HUES6 (cell line): ENCODE measurements at regions not wholly inside any gene's neighbourhood (a gene's known extent, or its start where the extent isn't known, plus 50 kb on each side); places are given as distances from the start of the nearest gene placed in this dataset.
"Not testable (repeated sequence)": the region's sequence is repeated elsewhere in the genome, so short reads cannot be mapped to it uniquely, and the experiment has no call there.

ENCODE experiments used
- H3K27ac ChIP-seq: 2 replicates; pipeline ENCODE4 v1.7.0; 2013; ENCODE audit warnings: low read depth, mild to moderate bottlenecking, low read length, inconsistent platforms
- H3K27me3 ChIP-seq: 2 replicates; pipeline ENCODE4 v1.6.1; 2013; ENCODE audit warnings: low read length; ENCODE audit not compliant: control insufficient read depth, insufficient read depth
- H3K36me3 ChIP-seq: 2 replicates; pipeline ENCODE4 v1.6.1; 2013; ENCODE audit warnings: low read length; ENCODE audit not compliant: control insufficient read depth, insufficient read depth
- H3K4me1 ChIP-seq: 2 replicates; pipeline ENCODE4 v1.6.1; 2013; ENCODE audit warnings: low read length; ENCODE audit not compliant: control insufficient read depth, insufficient read depth
- H3K4me3 ChIP-seq: 2 replicates; pipeline ENCODE4 v1.5.1; 2013; ENCODE audit warnings: low read depth, low read length
- H3K9ac ChIP-seq: one replicate; pipeline ENCODE4 v1.6.1; 2013; ENCODE audit warnings: mild to moderate bottlenecking, low read length
- H3K9me3 ChIP-seq: 2 replicates; pipeline ENCODE4 v1.6.1; 2013; ENCODE audit warnings: low read depth, low read length; ENCODE audit not compliant: control insufficient read depth, insufficient read depth

DNA sequence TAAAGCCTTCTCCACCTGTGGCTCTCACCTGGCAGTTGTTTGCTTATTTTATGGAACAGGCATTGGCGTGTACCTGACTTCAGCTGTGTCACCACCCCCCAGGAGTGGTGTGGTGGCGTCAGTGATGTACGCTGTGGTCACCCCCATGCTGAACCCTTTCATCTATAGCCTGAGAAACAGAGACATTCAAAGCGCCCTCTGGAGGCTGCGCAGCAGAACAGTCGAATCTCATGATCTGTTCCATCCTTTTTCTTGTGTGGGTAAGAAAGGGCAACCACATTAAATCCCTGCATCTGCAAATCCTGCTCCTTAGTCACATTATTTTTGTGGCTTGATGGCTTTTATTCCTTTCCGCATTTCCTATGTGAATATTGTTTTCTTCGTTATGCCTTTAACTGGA is 672.8 kb upstream of the PCDH9 start:
- H3K27me3 ChIP-seq, H3K9ac ChIP-seq, H3K4me3 ChIP-seq, H3K4me1 ChIP-seq, H3K36me3 ChIP-seq, H3K9me3 ChIP-seq, H3K27ac ChIP-seq: not testable (repeated sequence)

DNA sequence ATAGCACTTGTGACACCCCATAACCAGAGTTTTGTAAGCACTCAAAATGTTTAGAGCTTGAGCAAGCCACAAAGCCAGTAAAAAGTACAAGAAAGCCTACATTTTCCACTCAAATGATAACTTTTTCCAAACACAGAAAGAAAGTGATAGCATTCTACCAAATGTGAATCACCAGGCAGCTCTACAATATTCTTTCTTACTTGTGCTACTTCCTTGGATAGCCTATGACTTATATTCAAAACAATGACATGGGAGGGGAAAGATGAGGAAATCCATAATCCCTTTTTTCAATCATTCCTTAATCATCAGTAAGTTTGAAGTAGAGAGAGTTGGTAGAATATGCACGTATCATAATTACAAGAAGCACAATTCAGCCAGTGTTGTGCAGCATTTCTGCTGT is 650.8 kb upstream of the PCDH9 start:
- H3K4me1 ChIP-seq = no peaks in the 10 kb centered on the region
- H3K36me3 ChIP-seq = no peaks in the 10 kb centered on the region

DNA sequence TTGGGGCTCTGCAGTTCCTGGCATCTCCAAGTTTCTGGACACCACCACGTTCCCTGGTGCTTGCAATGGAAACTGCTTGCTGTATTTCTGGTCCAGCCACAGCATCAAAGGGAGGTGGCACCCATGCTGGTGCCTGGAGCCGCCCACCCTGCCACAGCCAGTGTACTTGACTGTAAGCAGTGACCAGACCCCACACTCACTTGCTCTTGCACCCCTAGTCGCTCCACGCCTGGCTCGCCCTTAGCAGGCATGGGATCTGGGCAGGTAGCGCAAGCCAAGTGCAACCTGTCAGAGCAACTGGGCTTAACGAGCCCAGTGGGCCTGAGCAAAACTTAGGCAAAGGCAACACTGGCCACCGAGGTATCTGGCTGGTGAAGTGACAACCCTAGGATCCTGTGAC is 648.2 kb upstream of the PCDH9 start:
- Histone ChIP-seq H3K9me3 (peaks cover 5% of the 10 kb centered on the region; the same call in 1 of the 2 replicates), H3K27ac (no peak overlapping the region), H3K4me3 (no peak overlapping the region), H3K4me1 (no peaks in the 10 kb centered on the region), H3K27me3 (no peaks in the 10 kb centered on the region), H3K36me3 (no peaks in the 10 kb centered on the region), H3K9ac (no peak overlapping the region)

More for the DNA sequence above, 650.8 kb upstream of the PCDH9 start:
- peaks cover 5% of the 10 kb centered on the region; the same call in 1 of the 2 replicates for H3K9me3 ChIP-seq
- H3K4me3 ChIP-seq = no peak overlapping the region
- H3K9ac ChIP-seq = no peak overlapping the region
- no peak overlapping the region for H3K27ac ChIP-seq
- no peaks in the 10 kb centered on the region for H3K27me3 ChIP-seq

DNA sequence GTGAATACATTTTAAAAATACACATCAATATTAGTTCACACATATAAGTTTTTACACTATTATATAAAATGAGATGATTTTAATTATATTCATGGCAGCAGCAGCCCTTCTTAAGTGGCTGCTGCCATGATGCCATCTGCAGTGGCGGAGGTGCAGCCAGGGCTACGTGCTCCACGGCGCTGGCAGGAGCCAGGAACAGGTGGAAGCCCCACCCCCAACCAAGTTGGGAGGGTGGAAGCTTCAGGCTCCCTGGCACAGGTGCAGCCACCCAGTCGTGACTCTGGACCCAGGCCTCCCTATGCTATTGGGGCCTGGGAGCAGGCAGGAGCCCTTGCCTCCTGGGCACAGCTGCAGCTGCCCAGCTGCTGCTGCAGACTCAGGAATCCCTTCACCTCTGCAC is 646.9 kb upstream of the PCDH9 start:
- Histone ChIP-seq H3K36me3 (no peaks in the 10 kb centered on the region), H3K4me3 (no peak overlapping the region), H3K4me1 (no peaks in the 10 kb centered on the region), H3K27ac (no peak overlapping the region), H3K9me3 (peaks cover 5% of the 10 kb centered on the region; the same call in 1 of the 2 replicates), H3K27me3 (no peaks in the 10 kb centered on the region), H3K9ac (no peak overlapping the region)

DNA sequence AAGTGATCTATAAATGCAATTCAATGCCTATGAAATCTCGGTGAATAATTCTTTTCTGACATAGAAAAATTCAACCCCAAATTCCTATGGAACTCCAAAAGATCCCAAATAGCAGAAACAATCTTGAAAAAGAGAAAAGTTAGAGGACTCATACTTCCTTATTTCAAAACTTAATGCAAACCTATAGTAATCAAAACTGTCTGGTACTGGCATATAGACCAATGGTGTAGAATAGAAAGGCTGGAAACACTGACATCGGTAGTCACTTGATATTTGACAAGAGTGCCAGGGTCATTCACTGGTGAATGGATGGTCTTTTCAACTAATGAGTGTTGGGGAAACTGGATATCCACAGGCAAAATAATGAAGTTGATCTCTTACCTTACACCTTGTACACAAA is 637.1 kb upstream of the PCDH9 start:
- H3K36me3 ChIP-seq = no peaks in the 10 kb centered on the region
- peaks cover 7% of the 10 kb centered on the region; the same call in 1 of the 2 replicates for H3K9me3 ChIP-seq
- no peak overlapping the region for H3K4me3 ChIP-seq

DNA sequence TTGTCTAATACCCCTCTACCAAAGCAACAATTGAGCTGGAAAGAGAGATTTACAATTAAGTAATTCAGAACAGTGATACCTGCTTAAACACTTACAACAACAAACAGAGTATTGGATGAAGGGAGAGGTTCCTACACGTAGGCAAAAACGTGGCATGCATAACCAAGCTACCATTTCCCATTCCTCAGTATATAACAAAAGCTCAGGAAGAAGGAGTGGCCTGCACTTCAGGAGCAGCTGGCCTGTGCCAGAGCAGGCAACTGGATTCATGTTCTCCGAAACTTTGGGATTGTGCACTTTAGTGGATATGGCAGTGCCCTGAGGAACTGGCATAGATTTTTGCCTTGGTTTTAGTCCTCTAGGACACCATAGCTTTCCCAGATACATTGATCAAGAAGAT is 630.2 kb upstream of the PCDH9 start:
- 0 out of 2 replicates have a peak, but pooled peaks cover 3% of the 10 kb centered on the region for H3K9me3 ChIP-seq
- H3K27me3 ChIP-seq = no peaks in the 10 kb centered on the region
- no peak overlapping the region for H3K27ac ChIP-seq
- no peak overlapping the region for H3K4me3 ChIP-seq
- peaks cover 5% of the 10 kb centered on the region for H3K4me1 ChIP-seq
- H3K36me3 ChIP-seq = no peaks in the 10 kb centered on the region
- no peak overlapping the region for H3K9ac ChIP-seq

More for the DNA sequence above, 637.1 kb upstream of the PCDH9 start:
- H3K27ac ChIP-seq = no peak overlapping the region
- H3K4me1 ChIP-seq = no peaks in the 10 kb centered on the region
- no peak overlapping the region for H3K9ac ChIP-seq
- H3K27me3 ChIP-seq = no peaks in the 10 kb centered on the region

GRCh38 chr13:67859904-67860303 is 629.8 kb upstream of the PCDH9 start:
- Histone ChIP-seq H3K27me3 (no peaks in the 10 kb centered on the region), H3K36me3 (no peaks in the 10 kb centered on the region), H3K9me3 (0 out of 2 replicates have a peak, but pooled peaks cover 3% of the 10 kb centered on the region), H3K4me3 (no peak overlapping the region), H3K9ac (no peak overlapping the region), H3K4me1 (peaks cover 9% of the 10 kb centered on the region), H3K27ac (no peak overlapping the region)

DNA sequence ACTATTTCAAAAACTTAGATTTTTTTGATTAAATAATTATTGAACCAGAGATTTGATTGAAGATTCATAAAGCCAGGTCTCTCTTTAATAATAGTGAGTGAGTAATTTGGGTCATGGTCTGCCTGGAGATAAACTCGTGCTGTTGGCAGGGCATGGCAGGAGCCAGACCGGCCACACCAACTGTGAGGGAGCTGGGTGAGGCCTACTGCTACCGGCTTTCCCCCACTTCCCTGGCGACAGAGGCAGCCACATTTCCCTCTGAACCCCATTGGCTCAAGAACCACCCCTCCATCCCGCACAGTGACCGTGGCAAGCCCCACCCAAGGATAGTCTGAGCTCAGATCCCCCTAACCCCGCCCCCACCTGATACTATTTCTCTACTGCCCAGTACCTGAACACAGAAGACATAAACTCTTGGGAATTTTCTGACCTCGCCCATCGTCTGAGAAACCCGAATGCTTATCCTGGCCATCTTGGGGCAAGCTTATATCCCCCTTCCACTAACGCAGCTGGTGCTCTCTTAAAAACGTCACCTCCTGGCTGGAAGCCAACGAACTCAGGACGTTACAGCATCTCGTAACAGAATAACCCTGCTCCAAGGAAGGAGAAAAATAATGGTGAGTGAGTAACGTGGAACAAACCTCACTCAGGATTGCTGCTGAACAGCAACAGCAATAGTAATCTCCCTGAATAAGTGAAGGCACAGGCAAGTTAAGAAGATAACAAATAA is 627.6 kb upstream of the PCDH9 start:
- Histone ChIP-seq H3K27ac (no peak overlapping the region), H3K4me3 (no peak overlapping the region), H3K9ac (no peak overlapping the region), H3K9me3 (0 out of 2 replicates have a peak, but pooled peaks cover 1% of the 10 kb centered on the region), H3K4me1 (peaks cover 11% of the 10 kb centered on the region), H3K36me3 (no peaks in the 10 kb centered on the region), H3K27me3 (no peaks in the 10 kb centered on the region)

GRCh38 chr13:67856955-67857354 is 626.8 kb upstream of the PCDH9 start:
- H3K9me3 ChIP-seq = no peaks in the 10 kb centered on the region

GRCh38 chr13:67855741-67856238 is 625.7 kb upstream of the PCDH9 start:
- Histone ChIP-seq H3K9ac (no peak overlapping the region), H3K27ac (no peak overlapping the region), H3K27me3 (no peaks in the 10 kb centered on the region), H3K9me3 (no peaks in the 10 kb centered on the region), H3K36me3 (no peaks in the 10 kb centered on the region), H3K4me3 (no peak overlapping the region), H3K4me1 (peaks cover 11% of the 10 kb centered on the region)

More at GRCh38 chr13:67856955-67857354, 626.8 kb upstream of the PCDH9 start:
- Histone ChIP-seq H3K27ac (no peak overlapping the region), H3K27me3 (no peaks in the 10 kb centered on the region), H3K4me3 (no peak overlapping the region), H3K9ac (no peak overlapping the region), H3K36me3 (no peaks in the 10 kb centered on the region), H3K4me1 (peaks cover 11% of the 10 kb centered on the region)

- no peaks in the 10 kb centered on the region for H3K9me3 ChIP-seq
- H3K27me3 ChIP-seq = no peaks in the 10 kb centered on the region
- no peak overlapping the region for H3K9ac ChIP-seq
- no peak overlapping the region for H3K4me3 ChIP-seq
- no peaks in the 10 kb centered on the region for H3K36me3 ChIP-seq
- H3K4me1 ChIP-seq = peaks cover 11% of the 10 kb centered on the region
- H3K27ac ChIP-seq = no peak overlapping the region
Measured at GRCh38 chr13:67854990-67855389, 624.9 kb upstream of the PCDH9 start.
